ENCODE measurements at regions not wholly inside any gene's neighbourhood (a gene's known extent, or its start where the extent isn't known, plus 50 kb on each side); places are given as distances from the start of the nearest gene placed in this dataset.

- TF ChIP-seq CTCF (IDR thresholded peaks at IDR 0.05) (no peak), POLR2A (IDR thresholded peaks at IDR 0.05) (no peak)
Measured at GRCh38 chr4:12538162-12538561, 946.0 kb downstream of the RAB28 start.

Data from right lobe of liver (tissue), 4 donors.